Smooth muscle cell (in vitro differentiated cells): ENCODE measurements at regions not wholly inside any gene's neighbourhood (a gene's known extent, or its start where the extent isn't known, plus 50 kb on each side); places are given as distances from the start of the nearest gene placed in this dataset.

ENCODE experiments used
- DNase-seq: peaks from one replicate; lab custom pipeline; 2025; ENCODE audit not compliant: unreplicated experiment; lab: John Stamatoyannopoulos, UW
- H2AFZ ChIP-seq: fragments of 200-600 bp; sonication (generic); 2 replicates; pipeline ENCODE4 v1.6.0; 2016; ENCODE audit warnings: antibody characterized with exemption, low read depth, mild to moderate bottlenecking
- H3F3A ChIP-seq: fragments of 200-600 bp; sonication (generic); 2 replicates; pipeline ENCODE4 v1.6.0; 2017; ENCODE audit warnings: antibody characterized with exemption, low read depth
- H3K27ac ChIP-seq: fragments of 200-600 bp; sonication (generic); 2 replicates; pipeline ENCODE4 v1.5.1; 2016; ENCODE audit warnings: low read depth, mild to moderate bottlenecking
- H3K27me3 ChIP-seq: fragments of 200-600 bp; sonication (generic); 2 replicates; pipeline ENCODE4 v1.6.1; 2016; ENCODE audit warnings: low read depth, mild to moderate bottlenecking
- H3K36me3 ChIP-seq: fragments of 200-600 bp; sonication (generic); 2 replicates; pipeline ENCODE4 v1.5.1; 2016; ENCODE audit warnings: low read depth
- H3K4me1 ChIP-seq: fragments of 200-600 bp; sonication (generic); 2 replicates; pipeline ENCODE4 v1.5.1; 2016; ENCODE audit warnings: low read depth
- H3K4me2 ChIP-seq: fragments of 200-600 bp; sonication (generic); 2 replicates; pipeline ENCODE4 v1.6.0; 2016; ENCODE audit warnings: mild to moderate bottlenecking
- H3K4me3 ChIP-seq: fragments of 200-600 bp; sonication (generic); 2 replicates; pipeline ENCODE4 v1.5.1; 2016; ENCODE audit warnings: mild to moderate bottlenecking
- H3K79me2 ChIP-seq: fragments of 200-600 bp; sonication (generic); 2 replicates; pipeline ENCODE4 v1.6.0; 2016; ENCODE audit warnings: low read depth, mild to moderate bottlenecking
- H3K9ac ChIP-seq: fragments of 200-600 bp; sonication (generic); 2 replicates; pipeline ENCODE4 v1.6.0; 2016; ENCODE audit warnings: low read depth
- H3K9me3 ChIP-seq: fragments of 200-600 bp; sonication (generic); replicated peaks from 2 replicates; pipeline ENCODE4 v1.5.1; 2016; ENCODE audit warnings: low read depth
- H4K20me1 ChIP-seq: fragments of 200-600 bp; sonication (generic); 2 replicates; pipeline ENCODE4 v1.6.0; 2016; ENCODE audit warnings: low read depth
- CTCF ChIP-seq: fragments of 200-600 bp; sonication (generic); IDR thresholded peaks from 2 replicates; pipeline ENCODE4 v1.5.1; 2017; ENCODE audit warnings: borderline replicate concordance, mild to moderate bottlenecking, antibody characterized with exemption; ENCODE audit not compliant: insufficient read depth, poor library complexity, severe bottlenecking
- WGBS: methylation state at CpG from one replicate; pipeline ENCODE4 v1.1.7; 2016; ENCODE audit warnings: low lambda C conversion rate; 5-methylcytosine and 5-hydroxymethylcytosine counted together

GRCh38 chr15:95293456-95294031 is 1037.0 kb upstream of the NR2F2 start:
- Histone ChIP-seq H4K20me1 (no peaks in the 10 kb centered on the region), H3K9ac (no peak overlapping the region), H3K27me3 (no peaks in the 10 kb centered on the region), H2AFZ (no peak overlapping the region), H3K79me2 (no peaks in the 10 kb centered on the region), H3K9me3 (no peaks in the 10 kb centered on the region), H3K4me2 (no peak overlapping the region), H3K27ac (no peak overlapping the region), H3K4me3 (no peak overlapping the region), H3K36me3 (no peaks in the 10 kb centered on the region), H3F3A (no peaks in the 10 kb centered on the region), H3K4me1 (peaks cover 31% of the 10 kb centered on the region)
- DNase-seq, result no peak
- TF ChIP-seq CTCF, result no peak
- WGBS, result 76% methylated on average over 6 of the region's 6 CpGs

GRCh38 chr15:95295363-95295762 is 1035.1 kb upstream of the NR2F2 start:
- Histone ChIP-seq H3K36me3 (no peaks in the 10 kb centered on the region), H3K9me3 (no peaks in the 10 kb centered on the region), H3K4me2 (no peak overlapping the region), H3K9ac (no peak overlapping the region), H4K20me1 (no peaks in the 10 kb centered on the region), H3F3A (no peaks in the 10 kb centered on the region), H3K4me3 (no peak overlapping the region), H2AFZ (no peak overlapping the region), H3K4me1 (peaks cover 13% of the 10 kb centered on the region), H3K27me3 (no peaks in the 10 kb centered on the region), H3K27ac (no peak overlapping the region), H3K79me2 (no peaks in the 10 kb centered on the region)
- no peak for TF ChIP-seq CTCF
- no peak for DNase-seq
- WGBS, result 89% methylated on average over 9 of the region's 9 CpGs

DNA sequence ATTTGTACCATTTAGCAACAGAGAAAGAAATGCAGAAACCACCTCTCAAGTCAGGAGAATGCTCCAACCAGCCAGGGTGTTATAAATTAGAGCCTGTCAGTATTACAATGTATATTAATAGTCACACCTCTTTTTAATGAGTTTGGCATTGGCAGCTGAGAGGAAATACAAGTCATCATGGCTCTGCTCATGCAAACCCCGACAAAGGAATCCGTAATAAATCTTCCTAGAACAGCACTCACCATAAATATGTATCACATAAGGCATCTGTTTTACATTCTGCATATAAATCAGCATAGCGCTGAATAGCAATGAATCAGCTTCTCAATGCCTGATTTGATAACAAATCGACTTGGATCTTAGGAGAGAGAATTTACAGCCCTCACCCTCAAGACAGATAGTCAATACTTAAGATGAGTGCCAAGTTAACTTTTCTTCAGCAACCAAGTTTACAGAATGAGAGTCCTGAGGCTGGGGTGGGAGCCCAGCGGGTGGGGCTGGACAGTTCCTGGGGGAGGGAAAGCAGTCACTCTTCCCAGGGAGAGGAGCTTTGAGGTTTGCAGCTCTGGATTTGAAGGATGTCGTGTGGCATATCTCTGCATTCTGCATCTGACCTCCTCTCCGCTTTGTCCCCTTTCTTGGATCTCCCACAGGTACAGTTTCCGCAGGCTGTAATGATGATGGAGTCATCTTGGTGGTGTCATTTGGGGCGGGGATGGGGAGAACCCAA is 1034.4 kb upstream of the NR2F2 start:
- Histone ChIP-seq H3K9me3 (no peaks in the 10 kb centered on the region), H3K79me2 (no peaks in the 10 kb centered on the region), H3K27me3 (no peaks in the 10 kb centered on the region), H3K9ac (no peak overlapping the region), H3K36me3 (no peaks in the 10 kb centered on the region), H3F3A (no peaks in the 10 kb centered on the region), H3K4me3 (no peak overlapping the region), H3K27ac (no peak overlapping the region), H3K4me2 (no peak overlapping the region), H4K20me1 (no peaks in the 10 kb centered on the region), H2AFZ (no peak overlapping the region), H3K4me1 (peaks cover 6% of the 10 kb centered on the region)
- 72% methylated on average over 9 of the region's 9 CpGs for WGBS
- no peak for DNase-seq
- no peak for TF ChIP-seq CTCF

GRCh38 chr15:95296643-95297042 is 1033.9 kb upstream of the NR2F2 start:
- no peak for TF ChIP-seq CTCF
- WGBS, result 59% methylated on average over 4 of the region's 4 CpGs
- no peak overlapping the region for H2AFZ ChIP-seq
- H3K4me2 ChIP-seq, result no peak overlapping the region
- H3K4me1 ChIP-seq, result peaks cover under 1% of the 10 kb centered on the region
- H3K79me2 ChIP-seq, result no peaks in the 10 kb centered on the region
- no peaks in the 10 kb centered on the region for H3K36me3 ChIP-seq
- no peak overlapping the region for H3K4me3 ChIP-seq
- no peak overlapping the region for H3K9ac ChIP-seq
- no peak overlapping the region for H3K27ac ChIP-seq
- H3K27me3 ChIP-seq, result no peaks in the 10 kb centered on the region
- DNase-seq, result no peak
- H4K20me1 ChIP-seq, result no peaks in the 10 kb centered on the region
- no peaks in the 10 kb centered on the region for H3F3A ChIP-seq
- no peaks in the 10 kb centered on the region for H3K9me3 ChIP-seq
